H9 (cell line): ENCODE measurements at regions not wholly inside any gene's neighbourhood (a gene's known extent, or its start where the extent isn't known, plus 50 kb on each side); places are given as distances from the start of the nearest gene placed in this dataset.

Experiments used
- DNase-seq: peaks from one replicate; pipeline ENCODE4 v3.0.0-alpha.2; 2017
- H2AFZ ChIP-seq: one replicate; pipeline ENCODE4 v1.6.1; 2013; ENCODE audit warnings: mild to moderate bottlenecking, low read length, control low read depth, moderate library complexity
- H2AK5ac ChIP-seq: 2 replicates; pipeline ENCODE4 v1.6.1; 2013; ENCODE audit warnings: low read length, control low read depth, mixed read lengths; ENCODE audit not compliant: insufficient read length
- H2BK120ac ChIP-seq: one replicate; pipeline ENCODE4 v1.6.1; 2013; ENCODE audit warnings: low read depth, mild to moderate bottlenecking, low read length, control low read depth, inconsistent platforms; ENCODE audit not compliant: poor library complexity, severe bottlenecking
- H2BK12ac ChIP-seq: 2 replicates; pipeline ENCODE4 v1.6.1; 2013; ENCODE audit warnings: low read length, control low read depth, mixed read lengths, low read depth; ENCODE audit not compliant: insufficient read length
- H2BK15ac ChIP-seq: 2 replicates; pipeline ENCODE4 v1.6.1; 2013; ENCODE audit warnings: low read depth, low read length, control low read depth
- H2BK20ac ChIP-seq: one replicate; pipeline ENCODE4 v1.6.1; 2013; ENCODE audit warnings: low read depth, mild to moderate bottlenecking, low read length, control low read depth, inconsistent platforms; ENCODE audit not compliant: poor library complexity, severe bottlenecking
- H2BK5ac ChIP-seq: 2 replicates; pipeline ENCODE4 v1.6.1; 2013; ENCODE audit warnings: low read length, control low read depth, mixed read lengths; ENCODE audit not compliant: insufficient read length
- H3K14ac ChIP-seq: 2 replicates; pipeline ENCODE4 v1.6.1; 2013; ENCODE audit warnings: low read length, control low read depth; ENCODE audit not compliant: insufficient read depth
- H3K18ac ChIP-seq: 2 replicates; pipeline ENCODE4 v1.6.1; 2013; ENCODE audit warnings: low read depth, mild to moderate bottlenecking, mixed read lengths, low read length, control low read depth; ENCODE audit not compliant: insufficient read length
- H3K23ac ChIP-seq: 2 replicates; pipeline ENCODE4 v1.6.1; 2013; ENCODE audit warnings: low read length, control low read depth, mixed read lengths, low read depth; ENCODE audit not compliant: insufficient read length
- H3K23me2 ChIP-seq: 2 replicates; pipeline ENCODE4 v1.6.1; 2013; ENCODE audit warnings: low read depth, mild to moderate bottlenecking, mixed read lengths, low read length, control low read depth; ENCODE audit not compliant: insufficient read length, poor library complexity, severe bottlenecking
- H3K27ac ChIP-seq: 2 replicates; pipeline ENCODE4 v1.5.1; 2013; ENCODE audit warnings: low read length, control low read depth, mixed read lengths, low read depth; ENCODE audit not compliant: insufficient read length
- H3K27me3 ChIP-seq: 2 replicates; pipeline ENCODE4 v1.6.1; 2013; ENCODE audit warnings: low read length, control low read depth, inconsistent platforms; ENCODE audit not compliant: insufficient read depth
- H3K4ac ChIP-seq: 2 replicates; pipeline ENCODE4 v1.6.1; 2013; ENCODE audit warnings: low read depth, mild to moderate bottlenecking, control low read depth, inconsistent platforms, low read length, moderate library complexity
- H3K4me1 ChIP-seq: 2 replicates; pipeline ENCODE4 v1.6.1; 2013; ENCODE audit warnings: low read length, control low read depth, inconsistent platforms; ENCODE audit not compliant: insufficient read depth
- H3K4me2 ChIP-seq: 2 replicates; pipeline ENCODE4 v1.6.1; 2013; ENCODE audit warnings: low read length, control low read depth, mixed read lengths; ENCODE audit not compliant: insufficient read length, insufficient read depth
- H3K56ac ChIP-seq: 2 replicates; pipeline ENCODE4 v1.6.1; 2013; ENCODE audit warnings: low read depth, mild to moderate bottlenecking, mixed read lengths, low read length, control low read depth; ENCODE audit not compliant: insufficient read length
- H3K79me1 ChIP-seq: 2 replicates; pipeline ENCODE4 v1.6.1; 2013; ENCODE audit warnings: low read depth, mild to moderate bottlenecking, moderate library complexity, low read length, control low read depth, inconsistent platforms; ENCODE audit not compliant: insufficient read depth, poor library complexity, severe bottlenecking
- H3K79me2 ChIP-seq: 2 replicates; pipeline ENCODE4 v1.6.1; 2013; ENCODE audit warnings: low read length, control low read depth, inconsistent platforms; ENCODE audit not compliant: insufficient read depth
- H3K9ac ChIP-seq: 2 replicates; pipeline ENCODE4 v1.6.1; 2013; ENCODE audit warnings: low read length, control low read depth, mixed read lengths; ENCODE audit not compliant: insufficient read length; ENCODE audit errors: extremely low read depth
- H3K9me3 ChIP-seq: one replicate; pipeline ENCODE4 v1.6.1; 2013; ENCODE audit warnings: low read depth, low read length, inconsistent platforms; ENCODE audit not compliant: control insufficient read depth
- H3T11ph ChIP-seq: one replicate; pipeline ENCODE4 v1.6.1; 2013; ENCODE audit warnings: mild to moderate bottlenecking, low read length, control low read depth, inconsistent platforms
- H4K20me1 ChIP-seq: one replicate; pipeline ENCODE4 v1.6.1; 2013; ENCODE audit not compliant: control insufficient read depth, insufficient read length, insufficient read depth
- H4K5ac ChIP-seq: 2 replicates; pipeline ENCODE4 v1.6.1; 2013; ENCODE audit warnings: low read depth, mild to moderate bottlenecking, mixed read lengths, low read length, control low read depth; ENCODE audit not compliant: insufficient read length
- H4K8ac ChIP-seq: replicated peaks from 2 replicates; pipeline ENCODE4 v1.6.1; 2013; ENCODE audit warnings: low read length, control low read depth, mixed read lengths, low read depth; ENCODE audit not compliant: insufficient read length
- H4K91ac ChIP-seq: 2 replicates; pipeline ENCODE4 v1.6.1; 2013; ENCODE audit warnings: low read depth, mild to moderate bottlenecking, moderate library complexity, mixed read lengths, low read length, control low read depth; ENCODE audit not compliant: insufficient read length
- H3K27ac Mint-ChIP-seq, 3 experiments: 2 replicates in 2 of 3; 3 replicates in 1 of 3; pipeline ENCODE4 v1.8.0; 2020 to 2021; ENCODE audit warnings: mixed read lengths in 3 of 3, mild to moderate bottlenecking in 1 of 3, moderate library complexity in 1 of 3
- H3K27me3 Mint-ChIP-seq: 2 replicates; pipeline ENCODE4 v1.8.0; 2021; ENCODE audit warnings: low read depth, mild to moderate bottlenecking, moderate library complexity, mixed read lengths
- H3K36me3 Mint-ChIP-seq, 3 experiments: 2 replicates in 2 of 3; 3 replicates in 1 of 3; pipeline ENCODE4 v1.8.0; 2020 to 2021; ENCODE audit warnings: low read depth in 3 of 3, mixed read lengths in 3 of 3; ENCODE audit not compliant: insufficient read depth in 1 of 3
- H3K4me1 Mint-ChIP-seq, 2 experiments: 2 replicates each; pipeline ENCODE4 v1.8.0; 2020; ENCODE audit warnings: mixed read lengths in 2 of 2
- H3K4me3 Mint-ChIP-seq, 2 experiments: 2 replicates in 1 of 2; 3 replicates in 1 of 2; pipeline ENCODE4 v1.8.0; 2020 to 2021; ENCODE audit warnings: mild to moderate bottlenecking in 2 of 2, mixed read lengths in 2 of 2, moderate library complexity in 1 of 2
- H3K9me3 Mint-ChIP-seq, 2 experiments: 2 replicates in 1 of 2; 3 replicates in 1 of 2; pipeline ENCODE4 v1.8.0; 2020; ENCODE audit warnings: mild to moderate bottlenecking in 2 of 2, mixed read lengths in 2 of 2, moderate library complexity in 1 of 2
- WGBS: extraction: QIAGEN DNeasy Blood & Tissue Kit; methylation state at CpG from one replicate; pipeline ENCODE4 v1.1.7; 2013; ENCODE audit warnings: missing lambda C conversion rate, low lambda C conversion rate, mixed read lengths; ENCODE audit not compliant: insufficient read length; ENCODE audit errors: extremely low coverage; 5-methylcytosine and 5-hydroxymethylcytosine counted together
- TF ChIP-seq, protein P1 (sequence below): fragments of 200-600 bp; sonication (generic); conservative IDR thresholded peaks from 3 replicates; pipeline ENCODE4 v1.8.0; 2021; ENCODE audit warnings: antibody characterized with exemption, mild to moderate bottlenecking

DNA sequence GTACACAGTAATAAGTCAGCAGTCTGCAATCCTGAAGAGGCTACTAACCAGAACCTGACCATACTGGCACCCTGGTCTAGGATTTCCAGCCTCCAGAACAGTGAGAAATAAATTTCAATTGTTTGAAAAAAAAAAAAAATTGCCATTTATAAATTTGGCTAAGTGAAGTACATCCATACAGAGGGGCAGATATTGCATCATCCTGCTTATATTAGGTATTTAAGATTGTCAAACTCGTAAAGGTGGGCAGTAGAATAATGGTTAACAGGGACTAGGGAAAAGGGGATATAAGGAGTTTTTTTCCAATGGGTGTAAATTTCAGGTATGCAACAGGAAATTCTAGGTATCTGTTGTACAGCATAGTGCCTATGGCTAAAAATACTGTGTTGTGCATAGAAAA, 1250.9 kb downstream of the BRINP3 start:
- H3K23me2 ChIP-seq: no peaks in the 10 kb centered on the region
- no peaks in the 10 kb centered on the region for H3K27me3 ChIP-seq
- no peak overlapping the region for H3K4me3 Mint-ChIP-seq
- no peak overlapping the region for H2BK5ac ChIP-seq
- no peak overlapping the region for H2BK120ac ChIP-seq
- H3K27me3 Mint-ChIP-seq: no peaks in the 10 kb centered on the region; the same call in 1 of the 2 replicates
- H3K79me2 ChIP-seq: no peaks in the 10 kb centered on the region
- peaks cover 0 to 8% (median 6%) of the 10 kb centered on the region in 3 experiments; a peak in 5 of 7 replicates for H3K36me3 Mint-ChIP-seq
- H3K27ac ChIP-seq: no peak overlapping the region
- peaks cover 13 to 16% of the 10 kb centered on the region in 2 experiments for H3K9me3 Mint-ChIP-seq
- no peak overlapping the region for H3K4ac ChIP-seq
- H4K91ac ChIP-seq: no peak overlapping the region
- H3K23ac ChIP-seq: no peak overlapping the region
- H3K27ac Mint-ChIP-seq: peak overlapping the region in 1 of 3 experiments; percentile 22; a peak in 1 of 7 replicates
- H3K4me1 ChIP-seq: no peaks in the 10 kb centered on the region
- no peak overlapping the region for H3K18ac ChIP-seq
- H3K4me1 Mint-ChIP-seq: no peaks in the 10 kb centered on the region
- no peak overlapping the region for H4K5ac ChIP-seq
- no peak overlapping the region for H3K14ac ChIP-seq
- H2AK5ac ChIP-seq: no peak overlapping the region
- H2BK12ac ChIP-seq: no peak overlapping the region
- no peaks in the 10 kb centered on the region for H4K20me1 ChIP-seq
- H4K8ac ChIP-seq: no peak overlapping the region
- H2BK20ac ChIP-seq: no peak overlapping the region
- WGBS: no CpG with 5 or more reads among the region's 1 CpG
- TF ChIP-seq, protein P1, sequence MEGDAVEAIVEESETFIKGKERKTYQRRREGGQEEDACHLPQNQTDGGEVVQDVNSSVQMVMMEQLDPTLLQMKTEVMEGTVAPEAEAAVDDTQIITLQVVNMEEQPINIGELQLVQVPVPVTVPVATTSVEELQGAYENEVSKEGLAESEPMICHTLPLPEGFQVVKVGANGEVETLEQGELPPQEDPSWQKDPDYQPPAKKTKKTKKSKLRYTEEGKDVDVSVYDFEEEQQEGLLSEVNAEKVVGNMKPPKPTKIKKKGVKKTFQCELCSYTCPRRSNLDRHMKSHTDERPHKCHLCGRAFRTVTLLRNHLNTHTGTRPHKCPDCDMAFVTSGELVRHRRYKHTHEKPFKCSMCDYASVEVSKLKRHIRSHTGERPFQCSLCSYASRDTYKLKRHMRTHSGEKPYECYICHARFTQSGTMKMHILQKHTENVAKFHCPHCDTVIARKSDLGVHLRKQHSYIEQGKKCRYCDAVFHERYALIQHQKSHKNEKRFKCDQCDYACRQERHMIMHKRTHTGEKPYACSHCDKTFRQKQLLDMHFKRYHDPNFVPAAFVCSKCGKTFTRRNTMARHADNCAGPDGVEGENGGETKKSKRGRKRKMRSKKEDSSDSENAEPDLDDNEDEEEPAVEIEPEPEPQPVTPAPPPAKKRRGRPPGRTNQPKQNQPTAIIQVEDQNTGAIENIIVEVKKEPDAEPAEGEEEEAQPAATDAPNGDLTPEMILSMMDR: no peak
- no peak overlapping the region for H2AFZ ChIP-seq
- no peak overlapping the region for H3K9ac ChIP-seq
- no peaks in the 10 kb centered on the region for H3K9me3 ChIP-seq
- no peak overlapping the region for H3K4me2 ChIP-seq
- DNase-seq: no peak
- H3K79me1 ChIP-seq: no peaks in the 10 kb centered on the region
- H2BK15ac ChIP-seq: no peak overlapping the region
- H3T11ph ChIP-seq: no peak overlapping the region
- H3K56ac ChIP-seq: no peak overlapping the region
